Astrocyte of the cerebellum (primary cell): ENCODE measurements at regions not wholly inside any gene's neighbourhood (a gene's known extent, or its start where the extent isn't known, plus 50 kb on each side); places are given as distances from the start of the nearest gene placed in this dataset.

Experiments
- DNase-seq: peaks from one replicate; pipeline ENCODE4 v3.0.0-alpha.2; 2011; ENCODE audit warnings: low read depth
- H3K4me3 ChIP-seq: 2 replicates; pipeline ENCODE4 v1.5.1; 2011; ENCODE audit warnings: mild to moderate bottlenecking, low read depth, low read length, moderate library complexity
- in situ Hi-C: cut with HindIII; loops from 2 replicates; pipeline ENCODE4 v1.10.0; 2017; ENCODE audit warnings: low sequenced_read_pairs
- TF ChIP-seq, protein P1 (sequence below): IDR thresholded peaks from 2 replicates; pipeline ENCODE4 v1.5.1; 2012; ENCODE audit warnings: low read length, low read depth, moderate library complexity, mild to moderate bottlenecking; ENCODE audit errors: missing control alignments

DNA sequence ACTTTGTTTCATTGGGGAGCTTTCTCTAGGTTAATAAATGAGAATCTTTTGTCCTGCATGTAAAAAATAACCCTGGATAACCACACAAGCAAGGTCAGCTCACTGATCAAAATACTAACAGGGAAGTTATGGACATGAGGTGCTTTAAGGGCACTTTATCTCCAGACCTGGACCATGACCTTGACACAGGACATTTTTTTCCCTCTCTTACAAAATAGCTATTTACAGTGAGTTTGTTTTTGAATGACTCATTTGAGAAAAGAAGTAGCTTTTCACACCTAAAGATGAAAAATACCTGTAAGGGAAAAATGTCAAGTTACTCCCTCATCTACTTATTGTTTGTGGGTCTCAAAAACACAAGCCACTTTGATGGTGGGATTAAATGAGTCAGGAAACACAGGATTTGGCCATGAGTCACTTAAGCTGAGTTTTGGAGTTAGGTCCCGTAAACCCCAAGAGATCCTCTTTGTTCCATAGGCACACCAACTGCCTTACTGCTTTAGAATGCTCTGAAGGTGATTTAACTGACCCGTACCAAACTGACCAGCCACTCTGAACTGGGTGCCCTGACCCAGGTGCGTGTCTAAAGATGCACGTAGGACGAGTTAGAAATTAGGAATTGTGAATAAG is 479.3 kb upstream of the NXPH2 start:
- no peak for DNase-seq
- TF ChIP-seq, protein P1, sequence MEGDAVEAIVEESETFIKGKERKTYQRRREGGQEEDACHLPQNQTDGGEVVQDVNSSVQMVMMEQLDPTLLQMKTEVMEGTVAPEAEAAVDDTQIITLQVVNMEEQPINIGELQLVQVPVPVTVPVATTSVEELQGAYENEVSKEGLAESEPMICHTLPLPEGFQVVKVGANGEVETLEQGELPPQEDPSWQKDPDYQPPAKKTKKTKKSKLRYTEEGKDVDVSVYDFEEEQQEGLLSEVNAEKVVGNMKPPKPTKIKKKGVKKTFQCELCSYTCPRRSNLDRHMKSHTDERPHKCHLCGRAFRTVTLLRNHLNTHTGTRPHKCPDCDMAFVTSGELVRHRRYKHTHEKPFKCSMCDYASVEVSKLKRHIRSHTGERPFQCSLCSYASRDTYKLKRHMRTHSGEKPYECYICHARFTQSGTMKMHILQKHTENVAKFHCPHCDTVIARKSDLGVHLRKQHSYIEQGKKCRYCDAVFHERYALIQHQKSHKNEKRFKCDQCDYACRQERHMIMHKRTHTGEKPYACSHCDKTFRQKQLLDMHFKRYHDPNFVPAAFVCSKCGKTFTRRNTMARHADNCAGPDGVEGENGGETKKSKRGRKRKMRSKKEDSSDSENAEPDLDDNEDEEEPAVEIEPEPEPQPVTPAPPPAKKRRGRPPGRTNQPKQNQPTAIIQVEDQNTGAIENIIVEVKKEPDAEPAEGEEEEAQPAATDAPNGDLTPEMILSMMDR = no peak
- H3K4me3 ChIP-seq = no peak overlapping the region
- in situ Hi-C loops = no loop called here

DNA sequence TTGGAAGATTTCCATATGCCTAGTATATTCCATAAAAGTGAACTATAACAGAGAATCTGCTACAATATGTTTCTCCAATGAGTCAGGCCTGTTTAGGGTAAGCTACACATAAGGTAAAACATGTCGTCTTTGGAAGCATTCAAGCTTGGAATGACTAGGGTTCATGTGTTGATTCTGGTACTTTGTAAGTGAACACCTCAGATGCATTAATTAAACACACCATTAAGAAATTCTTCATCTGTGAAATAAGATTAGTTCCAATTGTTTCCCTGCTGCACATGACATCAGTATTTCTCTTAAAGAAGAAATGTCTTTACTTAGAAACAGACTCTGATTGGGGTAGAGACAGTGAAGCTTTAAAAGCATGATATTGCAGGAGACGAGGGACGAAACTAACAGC is 461.1 kb upstream of the NXPH2 start:
- no peak for DNase-seq
- TF ChIP-seq, protein P1 = no peak
- H3K4me3 ChIP-seq = no peak overlapping the region
- in situ Hi-C loops = no loop called here

DNA sequence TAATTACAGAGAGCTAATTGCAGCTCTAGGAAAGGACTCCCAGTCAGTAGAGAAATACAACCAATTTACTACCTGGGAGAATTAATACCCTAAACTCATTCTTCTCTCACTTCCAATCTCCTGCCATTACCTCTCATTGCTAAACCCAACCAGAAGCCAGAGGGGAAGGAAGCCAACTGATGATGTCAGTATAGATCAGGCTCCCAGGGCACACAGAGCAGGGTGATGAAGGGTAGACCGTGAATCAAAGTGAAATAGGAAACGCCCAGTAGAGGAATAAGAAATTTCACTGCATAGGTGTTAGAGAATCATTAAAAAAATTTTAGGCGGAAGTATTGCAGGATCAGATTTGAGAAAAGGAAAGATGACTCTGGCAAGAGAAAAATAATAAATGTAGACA is 456.8 kb upstream of the NXPH2 start:
- no peak overlapping the region for H3K4me3 ChIP-seq
- DNase-seq = no peak
- in situ Hi-C loops = no loop called here

DNA sequence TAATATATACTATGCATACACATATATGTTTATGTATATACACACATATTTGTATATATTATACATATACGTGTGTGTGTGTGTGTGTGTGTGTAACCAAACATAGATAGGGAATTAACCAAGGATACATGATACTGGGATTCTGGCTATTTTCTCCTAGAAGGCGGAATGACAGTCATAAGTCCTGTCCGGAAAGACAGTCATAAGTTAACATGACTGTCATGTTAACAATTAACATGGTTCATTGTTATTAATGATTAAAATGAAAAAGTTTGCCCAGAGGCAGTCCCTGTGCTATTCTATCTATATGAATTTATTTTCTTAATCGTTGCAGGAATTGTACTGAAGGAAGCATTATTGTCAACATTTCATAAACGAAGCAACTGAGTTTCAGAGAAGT is 450.7 kb upstream of the NXPH2 start:
- no peak overlapping the region for H3K4me3 ChIP-seq
- DNase-seq = no peak
- TF ChIP-seq, protein P1 = no peak
- in situ Hi-C loops = no loop called here

More for the DNA sequence above, 456.8 kb upstream of the NXPH2 start:
- TF ChIP-seq, protein P1 = no peak

DNA sequence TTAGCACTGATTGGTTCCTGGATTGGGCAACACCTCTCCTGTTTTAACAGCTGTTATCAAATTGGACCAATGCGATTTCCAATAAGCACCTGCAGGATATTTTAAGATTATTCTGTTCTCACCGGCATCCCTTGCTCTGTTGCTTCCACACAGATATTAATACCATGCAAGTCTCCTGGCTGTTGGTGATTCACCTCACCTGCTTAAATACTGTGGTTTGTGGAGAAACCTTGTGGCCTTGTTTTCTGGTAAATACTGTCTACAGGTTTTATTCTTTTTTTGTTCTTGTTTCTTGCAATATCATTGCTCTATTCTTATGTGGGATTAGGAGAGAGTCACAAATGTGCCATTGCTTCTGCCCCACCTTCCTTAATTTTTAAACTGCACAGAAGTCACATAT is 448.1 kb upstream of the NXPH2 start:
- no peak for DNase-seq
- TF ChIP-seq, protein P1 = no peak
- no peak overlapping the region for H3K4me3 ChIP-seq
- in situ Hi-C loops = no loop called here

DNA sequence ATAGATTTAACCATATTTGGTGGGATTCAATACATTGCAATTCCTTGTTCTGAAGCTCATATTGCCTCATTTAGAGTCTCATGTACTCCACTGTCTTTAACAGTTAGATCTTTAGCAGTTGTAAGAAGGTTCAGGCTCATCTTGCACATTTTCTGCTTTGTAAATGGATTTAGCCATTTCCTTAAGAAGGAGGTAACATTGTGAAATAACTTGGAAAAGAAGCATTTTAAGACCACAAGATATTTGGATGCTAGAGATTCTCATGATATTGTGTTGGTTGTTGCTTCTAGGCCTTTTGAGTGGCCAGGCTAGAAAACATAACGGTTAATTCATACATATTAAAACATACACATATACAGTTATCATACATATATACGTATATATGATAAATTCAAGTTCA is 445.8 kb upstream of the NXPH2 start:
- in situ Hi-C loops = no loop called here
- TF ChIP-seq, protein P1 = no peak
- H3K4me3 ChIP-seq = no peak overlapping the region
- no peak for DNase-seq

DNA sequence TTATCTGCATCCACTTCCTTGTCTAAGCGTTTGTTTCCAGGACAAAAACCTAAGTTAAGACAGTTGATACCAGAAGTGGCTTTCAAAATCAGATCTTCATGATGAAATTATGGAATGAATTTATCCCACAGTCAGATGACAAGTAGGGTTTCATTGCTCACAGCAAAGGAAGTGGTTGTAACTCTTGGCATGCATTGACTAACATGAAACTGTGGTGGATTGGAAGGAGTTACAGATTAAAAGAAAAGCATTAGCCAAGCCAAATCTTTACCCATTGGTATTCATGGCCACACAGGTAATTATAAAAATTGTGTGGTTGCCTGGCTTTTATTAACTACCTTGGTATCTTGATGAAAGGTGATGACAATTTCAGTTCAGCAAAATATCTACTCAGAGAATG is 438.0 kb upstream of the NXPH2 start:
- in situ Hi-C loops = no loop called here
- TF ChIP-seq, protein P1 = no peak
- DNase-seq = no peak
- H3K4me3 ChIP-seq = no peak overlapping the region
